ENCODE measurements at regions not wholly inside any gene's neighbourhood (a gene's known extent, or its start where the extent isn't known, plus 50 kb on each side); places are given as distances from the start of the nearest gene placed in this dataset.

GRCh38 chr15:95659656-95660055 lies 670.8 kb upstream of the NR2F2 start:
- no peak overlapping the region for H3K4me3 ChIP-seq (ENCODE audit: extremely low read depth in 1 of 4, insufficient read depth in 2 of 4, low read depth in 3 of 4, low read length in 4 of 4)
- H4K8ac ChIP-seq (ENCODE audit: extremely low read depth, insufficient read depth, low read length) = no peak overlapping the region
- H3K23ac ChIP-seq (ENCODE audit: insufficient read length) = no peak overlapping the region
- no peak overlapping the region for H2BK120ac ChIP-seq (replicated peaks; ENCODE audit: low read depth, low read length)
- no peak overlapping the region for H3K27ac ChIP-seq (ENCODE audit: low read depth, low read length)
- H3K9ac ChIP-seq (replicated peaks in 1 of 4; ENCODE audit: extremely low read depth in 1 of 4, low read depth in 3 of 4, low read length in 3 of 4) = no peak overlapping the region
- no peak overlapping the region for H4K5ac ChIP-seq (ENCODE audit: insufficient read length, low read depth, low read length)
- no peak overlapping the region for H3K14ac ChIP-seq (ENCODE audit: insufficient read length)
- H3K27me3 ChIP-seq (replicated peaks in 1 of 4; ENCODE audit: control insufficient read depth in 3 of 4, extremely low read depth in 1 of 4, insufficient read depth in 3 of 4, low read length in 3 of 4) = no peaks in the 10 kb centered on the region
- H3K56ac ChIP-seq (replicated peaks; ENCODE audit: insufficient read length, low read depth, low read length) = no peak overlapping the region
- H3K79me2 ChIP-seq (ENCODE audit: control insufficient read depth in 1 of 2, insufficient read depth in 2 of 2, low read length in 2 of 2) = no peaks in the 10 kb centered on the region
- no peak overlapping the region for H3K4ac ChIP-seq (replicated peaks; ENCODE audit: insufficient read length, low read depth, low read length)
- ChIA-PET CTCF (ENCODE audit: partially characterized antibody) (no interaction called here), POLR2A (ENCODE audit: partially characterized antibody) (no interaction called here)
- H4K20me1 ChIP-seq (replicated peaks in 1 of 2; ENCODE audit: control insufficient read depth in 1 of 2, insufficient read depth in 2 of 2, low read length in 2 of 2) = no peaks in the 10 kb centered on the region
- no peak overlapping the region for H2AK5ac ChIP-seq (ENCODE audit: low read depth, low read length)
- H4K91ac ChIP-seq (replicated peaks; ENCODE audit: insufficient read length, low read length) = no peak overlapping the region
- H3K4me2 ChIP-seq (ENCODE audit: insufficient read depth in 1 of 2, low read depth in 2 of 2, low read length in 2 of 2) = no peak overlapping the region
- no peak overlapping the region for H2BK5ac ChIP-seq (ENCODE audit: low read depth, low read length)
- FAIRE-seq = no peak
- no peaks in the 10 kb centered on the region for H3K9me3 ChIP-seq (ENCODE audit: insufficient read depth in 2 of 2, low read depth in 1 of 2, low read length in 1 of 2)
- H2AFZ ChIP-seq (ENCODE audit: low read length) = no peak overlapping the region
- no peak overlapping the region for H2BK12ac ChIP-seq (ENCODE audit: low read depth, low read length)
- no peak overlapping the region for H2BK15ac ChIP-seq (ENCODE audit: low read length)
- no peaks in the 10 kb centered on the region for H3K23me2 ChIP-seq (ENCODE audit: low read depth, low read length)
- 92% methylated on average over 11 of the region's 11 CpGs; no CpG with 5 or more reads in 1 of the 2 experiments for WGBS, 2 experiments (ENCODE audit: extremely low coverage in 1 of 2, insufficient coverage in 1 of 2, insufficient read length in 1 of 2, insufficient replicate concordance in 2 of 2, low coverage in 1 of 2, low lambda C conversion rate in 2 of 2, missing lambda C conversion rate in 1 of 2)
- H3K4me1 ChIP-seq (replicated peaks in 1 of 4; ENCODE audit: control insufficient read depth in 3 of 4, insufficient read depth in 4 of 4, low read length in 3 of 4) = peaks cover 0 to 6% (median 0%) of the 10 kb centered on the region in 4 experiments; a peak in 1 of 7 replicates
- H3K18ac ChIP-seq (ENCODE audit: extremely low read depth, low read length) = no peak overlapping the region
- no peak for DNase-seq (ENCODE audit: low read depth in 1 of 2, low spot score in 2 of 2)
- H3K36me3 ChIP-seq (ENCODE audit: control insufficient read depth in 2 of 4, insufficient read depth in 4 of 4, low read length in 3 of 4) = no peaks in the 10 kb centered on the region
- H3K79me1 ChIP-seq (ENCODE audit: low read depth, low read length) = no peaks in the 10 kb centered on the region
- no peak overlapping the region for H2BK20ac ChIP-seq (ENCODE audit: low read length)
- TF ChIP-seq CHD2 (IDR thresholded peaks at IDR 0.05; ENCODE audit: low read length) = no peak
- TF ChIP-seq USF2 (IDR thresholded peaks at IDR 0.05; ENCODE audit: low read length) = no peak
- TF ChIP-seq JUN (IDR thresholded peaks at IDR 0.05; ENCODE audit: low read depth, low read length) = no peak
- no peak for TF ChIP-seq RFX5 (IDR thresholded peaks at IDR 0.05; ENCODE audit: borderline replicate concordance, low read depth, low read length)
- TF ChIP-seq, protein P1, sequence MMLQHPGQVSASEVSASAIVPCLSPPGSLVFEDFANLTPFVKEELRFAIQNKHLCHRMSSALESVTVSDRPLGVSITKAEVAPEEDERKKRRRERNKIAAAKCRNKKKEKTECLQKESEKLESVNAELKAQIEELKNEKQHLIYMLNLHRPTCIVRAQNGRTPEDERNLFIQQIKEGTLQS (IDR thresholded peaks at IDR 0.05; ENCODE audit: insufficient read depth, low read depth, low read length) = no peak
- no peak for TF ChIP-seq ASH2L (IDR thresholded peaks at IDR 0.05; ENCODE audit: low read length)
- TF ChIP-seq NANOG (IDR thresholded peaks at IDR 0.05; ENCODE audit: insufficient read depth, low read depth, low read length, poor library complexity, severe bottlenecking) = no peak
- no peak for TF ChIP-seq EGR1 (IDR thresholded peaks at IDR 0.05; ENCODE audit: borderline replicate concordance, low read depth, low read length)
- TF ChIP-seq, protein P2, sequence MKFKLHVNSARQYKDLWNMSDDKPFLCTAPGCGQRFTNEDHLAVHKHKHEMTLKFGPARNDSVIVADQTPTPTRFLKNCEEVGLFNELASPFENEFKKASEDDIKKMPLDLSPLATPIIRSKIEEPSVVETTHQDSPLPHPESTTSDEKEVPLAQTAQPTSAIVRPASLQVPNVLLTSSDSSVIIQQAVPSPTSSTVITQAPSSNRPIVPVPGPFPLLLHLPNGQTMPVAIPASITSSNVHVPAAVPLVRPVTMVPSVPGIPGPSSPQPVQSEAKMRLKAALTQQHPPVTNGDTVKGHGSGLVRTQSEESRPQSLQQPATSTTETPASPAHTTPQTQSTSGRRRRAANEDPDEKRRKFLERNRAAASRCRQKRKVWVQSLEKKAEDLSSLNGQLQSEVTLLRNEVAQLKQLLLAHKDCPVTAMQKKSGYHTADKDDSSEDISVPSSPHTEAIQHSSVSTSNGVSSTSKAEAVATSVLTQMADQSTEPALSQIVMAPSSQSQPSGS (IDR thresholded peaks at IDR 0.05; ENCODE audit: low read length) = no peak

All from H1 (cell line).